Body of pancreas (tissue), 4 donors: ENCODE measurements at regions not wholly inside any gene's neighbourhood (a gene's known extent, or its start where the extent isn't known, plus 50 kb on each side); places are given as distances from the start of the nearest gene placed in this dataset.

ENCODE experiments used
- CTCF ChIP-seq, 7 experiments: fragments of 450-650 bp in 4 of 7; fragments of 200-600 bp in 3 of 7; sonication (generic) in 3 of 7; IDR thresholded peaks; one replicate each; pipeline ENCODE4 v1.5.1; 2016 to 2019; ENCODE audit warnings: antibody characterized with exemption in 7 of 7
- POLR2A ChIP-seq, 3 donors: fragments of 450-650 bp; IDR thresholded peaks; one replicate each; pipeline ENCODE4 v1.6.1; 2016; ENCODE audit warnings: antibody characterized with exemption in 3 of 3, mild to moderate bottlenecking in 2 of 3

- TF ChIP-seq CTCF (IDR thresholded peaks at IDR 0.05) = no peak
- no peak for TF ChIP-seq POLR2A (IDR thresholded peaks at IDR 0.05)
These were observed 453.8 kb downstream of the RFPL4B start for GRCh38 chr6:112800916-112801315.
